ENCODE measurements at regions not wholly inside any gene's neighbourhood (a gene's known extent, or its start where the extent isn't known, plus 50 kb on each side); places are given as distances from the start of the nearest gene placed in this dataset.

DNA sequence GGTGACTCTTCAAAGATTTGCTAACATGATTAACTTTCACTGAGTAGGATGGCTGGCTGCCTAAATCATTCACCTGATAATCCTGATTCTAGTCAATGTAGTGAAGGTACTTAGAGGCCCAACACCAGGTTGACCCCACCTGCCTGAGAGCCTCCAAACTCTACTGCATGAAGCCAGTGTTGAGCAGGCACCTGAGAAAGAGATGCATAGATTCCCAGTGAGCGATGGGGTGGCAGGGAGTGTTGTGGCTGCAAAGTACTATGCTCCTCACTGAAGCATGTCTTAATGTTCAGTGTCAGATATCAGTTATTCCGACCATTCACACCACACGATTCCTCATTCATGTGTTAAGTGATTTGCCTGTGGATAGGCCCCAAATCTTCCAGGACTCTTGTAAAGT lies 804.4 kb downstream of the TLE4 start:
- TF ChIP-seq CTCF (IDR thresholded peaks at IDR 0.05; ENCODE audit: insufficient read depth, low read length, poor library complexity, severe bottlenecking) = no peak

GRCh38 chr9:80375477-80375876 lies 803.7 kb downstream of the TLE4 start:
- H3K4me3 ChIP-seq (ENCODE audit: low read depth, low read length) = no peak overlapping the region
- H3K36me3 ChIP-seq (ENCODE audit: control insufficient read depth, insufficient read depth, low read length) = no peaks in the 10 kb centered on the region
- H3K27me3 ChIP-seq (ENCODE audit: control insufficient read depth, insufficient read depth, low read length) = no peaks in the 10 kb centered on the region
- TF ChIP-seq CTCF (IDR thresholded peaks at IDR 0.05; ENCODE audit: insufficient read depth, low read length, poor library complexity, severe bottlenecking) = no peak
- no peak for DNase-seq (ENCODE audit: low read depth)

More for the DNA sequence above, 804.4 kb downstream of the TLE4 start:
- Histone ChIP-seq H3K36me3 (ENCODE audit: control insufficient read depth, insufficient read depth, low read length) (no peaks in the 10 kb centered on the region), H3K27me3 (ENCODE audit: control insufficient read depth, insufficient read depth, low read length) (no peaks in the 10 kb centered on the region), H3K4me3 (ENCODE audit: low read depth, low read length) (no peak overlapping the region)
- DNase-seq (ENCODE audit: low read depth) = no peak

DNA sequence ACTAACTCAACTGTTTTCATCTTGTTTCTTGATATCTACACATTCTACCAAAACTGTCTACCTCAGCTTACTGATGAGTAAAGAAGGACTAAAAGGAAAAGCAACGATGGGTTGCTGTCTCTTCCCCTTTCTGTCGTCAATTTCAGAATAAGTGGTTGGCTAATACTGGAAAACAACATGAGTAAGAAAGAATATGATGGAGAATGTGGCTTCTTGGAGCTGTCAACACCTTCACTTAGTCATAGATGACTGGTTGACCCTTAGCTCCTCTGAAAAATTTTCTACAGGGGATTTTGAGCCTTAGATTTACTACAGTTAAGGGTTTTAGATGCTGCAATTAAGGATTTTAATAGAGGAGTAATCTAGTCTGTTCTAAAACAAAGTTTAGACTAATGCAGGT lies 797.9 kb downstream of the TLE4 start:
- H3K4me3 ChIP-seq (ENCODE audit: low read depth, low read length) = no peak overlapping the region
- H3K27me3 ChIP-seq (ENCODE audit: control insufficient read depth, insufficient read depth, low read length) = no peaks in the 10 kb centered on the region
- no peak for TF ChIP-seq CTCF (IDR thresholded peaks at IDR 0.05; ENCODE audit: insufficient read depth, low read length, poor library complexity, severe bottlenecking)
- no peaks in the 10 kb centered on the region for H3K36me3 ChIP-seq (ENCODE audit: control insufficient read depth, insufficient read depth, low read length)
- no peak for DNase-seq (ENCODE audit: low read depth)

GRCh38 chr9:80366626-80367025 lies 794.9 kb downstream of the TLE4 start:
- H3K4me3 ChIP-seq (ENCODE audit: low read depth, low read length) = no peak overlapping the region
- no peaks in the 10 kb centered on the region for H3K36me3 ChIP-seq (ENCODE audit: control insufficient read depth, insufficient read depth, low read length)
- no peaks in the 10 kb centered on the region for H3K27me3 ChIP-seq (ENCODE audit: control insufficient read depth, insufficient read depth, low read length)
- no peak for DNase-seq (ENCODE audit: low read depth)
- TF ChIP-seq CTCF (IDR thresholded peaks at IDR 0.05; ENCODE audit: insufficient read depth, low read length, poor library complexity, severe bottlenecking) = no peak

- H3K27me3 ChIP-seq (ENCODE audit: control insufficient read depth, insufficient read depth, low read length) = no peaks in the 10 kb centered on the region
- no peak for TF ChIP-seq CTCF (IDR thresholded peaks at IDR 0.05; ENCODE audit: insufficient read depth, low read length, poor library complexity, severe bottlenecking)
- DNase-seq (ENCODE audit: low read depth) = no peak
These were observed 788.4 kb downstream of the TLE4 start for GRCh38 chr9:80359941-80360881.

DNA sequence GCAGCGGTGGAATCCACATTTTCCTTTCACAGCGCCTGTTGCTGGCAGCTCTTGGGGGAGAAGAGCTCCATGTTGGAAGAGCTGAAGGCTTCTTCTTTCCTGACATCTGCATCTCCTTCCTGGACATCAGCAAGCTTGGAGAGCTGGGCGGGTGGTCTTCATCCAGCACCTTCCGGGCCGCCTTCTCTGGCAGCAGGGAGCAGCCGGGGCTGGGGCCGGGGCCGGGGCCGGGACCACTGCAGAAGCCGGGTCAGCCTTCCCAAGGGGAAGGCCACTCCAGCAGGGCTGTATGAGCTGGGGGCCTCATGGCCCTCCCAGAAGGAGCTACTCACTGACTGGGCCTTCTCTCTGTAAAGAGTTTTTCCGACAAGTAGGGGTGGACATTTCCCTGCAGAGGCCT lies 787.5 kb downstream of the TLE4 start:
- no peak for DNase-seq (ENCODE audit: low read depth)
- no peak for TF ChIP-seq CTCF (IDR thresholded peaks at IDR 0.05; ENCODE audit: insufficient read depth, low read length, poor library complexity, severe bottlenecking)
- Histone ChIP-seq H3K27me3 (ENCODE audit: control insufficient read depth, insufficient read depth, low read length) (no peaks in the 10 kb centered on the region), H3K4me3 (ENCODE audit: low read depth, low read length) (no peak overlapping the region), H3K36me3 (ENCODE audit: control insufficient read depth, insufficient read depth, low read length) (no peaks in the 10 kb centered on the region)

More at GRCh38 chr9:80359941-80360881, 788.4 kb downstream of the TLE4 start:
- Histone ChIP-seq H3K36me3 (ENCODE audit: control insufficient read depth, insufficient read depth, low read length) (no peaks in the 10 kb centered on the region), H3K4me3 (ENCODE audit: low read depth, low read length) (no peak overlapping the region)

Data from kidney epithelial cell (primary cell).